COLO668 (cell line): ENCODE measurements at regions not wholly inside any gene's neighbourhood (a gene's known extent, or its start where the extent isn't known, plus 50 kb on each side); places are given as distances from the start of the nearest gene placed in this dataset.

Experiments
- DNase-seq: peaks from one replicate; lab custom pipeline; 2025; ENCODE audit not compliant: unreplicated experiment; lab: John Stamatoyannopoulos, UW

GRCh38 chr20:63145156-63145555 is 70.8 kb downstream of the YTHDF1 start:
- DNase-seq = no peak

- no peak for DNase-seq
Observed at GRCh38 chr20:63142933-63143332, 73.0 kb downstream of the YTHDF1 start.

GRCh38 chr20:63141531-63141930 is 74.4 kb downstream of the YTHDF1 start:
- no peak for DNase-seq

GRCh38 chr20:63140514-63141433 is 75.2 kb downstream of the YTHDF1 start:
- DNase-seq = no peak

- no peak for DNase-seq
Observed at GRCh38 chr20:63139837-63140236, 76.1 kb downstream of the YTHDF1 start.

- no peak for DNase-seq
Observed at GRCh38 chr20:63139356-63139755, 76.6 kb downstream of the YTHDF1 start.

- no peak for DNase-seq
Observed at GRCh38 chr20:63138855-63139341, 77.0 kb downstream of the YTHDF1 start.

GRCh38 chr20:63137851-63138415 is 78.0 kb downstream of the YTHDF1 start:
- DNase-seq = no peak

GRCh38 chr20:63136296-63136695 is 79.6 kb downstream of the YTHDF1 start:
- DNase-seq = no peak

- no peak for DNase-seq
Observed at GRCh38 chr20:63135411-63135810, 80.5 kb downstream of the YTHDF1 start.

- DNase-seq = peak; percentile 11
Observed at GRCh38 chr20:63134711-63135361, 81.1 kb downstream of the YTHDF1 start.

- no peak for DNase-seq
Observed at GRCh38 chr20:63134201-63134612, 81.7 kb downstream of the YTHDF1 start.

GRCh38 chr20:63133481-63134091 is 82.3 kb downstream of the YTHDF1 start:
- no peak for DNase-seq

GRCh38 chr20:63132715-63133471 is 83.0 kb downstream of the YTHDF1 start:
- no peak for DNase-seq

- DNase-seq = no peak
Observed at GRCh38 chr20:63132131-63132714, 83.7 kb downstream of the YTHDF1 start.

GRCh38 chr20:63130658-63131577 is 85.0 kb downstream of the YTHDF1 start:
- DNase-seq = no peak

- DNase-seq = no peak
Observed at GRCh38 chr20:63129991-63130657, 85.8 kb downstream of the YTHDF1 start.

GRCh38 chr20:63129376-63129965 is 86.5 kb downstream of the YTHDF1 start:
- DNase-seq = no peak
